Trophoblast cell (in vitro differentiated cells and primary cell): ENCODE measurements at regions not wholly inside any gene's neighbourhood (a gene's known extent, or its start where the extent isn't known, plus 50 kb on each side); places are given as distances from the start of the nearest gene placed in this dataset.

Experiments
- DNase-seq, 2 donors: peaks; one replicate each; pipeline ENCODE4 v3.0.0-alpha.2; 2016
- H2AFZ ChIP-seq: 2 replicates; pipeline ENCODE4 v1.6.1; 2013; ENCODE audit warnings: low read length, moderate library complexity, mild to moderate bottlenecking; ENCODE audit not compliant: insufficient read depth, poor library complexity
- H2AK5ac ChIP-seq: 2 replicates; pipeline ENCODE4 v1.6.1; 2013; ENCODE audit warnings: mild to moderate bottlenecking, low read length
- H2BK120ac ChIP-seq: 2 replicates; pipeline ENCODE4 v1.6.1; 2013; ENCODE audit warnings: low read length, mild to moderate bottlenecking, moderate library complexity; ENCODE audit not compliant: insufficient read depth, poor library complexity
- H2BK12ac ChIP-seq: 2 replicates; pipeline ENCODE4 v1.6.1; 2013; ENCODE audit warnings: mild to moderate bottlenecking, low read length, moderate library complexity
- H2BK5ac ChIP-seq: 2 replicates; pipeline ENCODE4 v1.6.1; 2013; ENCODE audit warnings: low read length, low read depth, moderate library complexity, mild to moderate bottlenecking; ENCODE audit not compliant: poor library complexity
- H3K14ac ChIP-seq: 2 replicates; pipeline ENCODE4 v1.6.1; 2013; ENCODE audit warnings: mild to moderate bottlenecking, low read length
- H3K18ac ChIP-seq: 2 replicates; pipeline ENCODE4 v1.6.1; 2013; ENCODE audit warnings: mild to moderate bottlenecking, low read length
- H3K23ac ChIP-seq: 2 replicates; pipeline ENCODE4 v1.6.1; 2013; ENCODE audit warnings: low read length
- H3K27ac ChIP-seq: 2 replicates; pipeline ENCODE4 v1.5.1; 2013; ENCODE audit warnings: low read depth, mild to moderate bottlenecking, inconsistent platforms, low read length, moderate library complexity
- H3K27me3 ChIP-seq: 2 replicates; pipeline ENCODE4 v1.6.1; 2013; ENCODE audit warnings: inconsistent platforms, mild to moderate bottlenecking, low read length, moderate library complexity; ENCODE audit not compliant: insufficient read depth
- H3K36me3 ChIP-seq, 2 experiments: 1 replicate in 1 of 2; 2 replicates in 1 of 2; pipeline ENCODE4 v1.6.1; 2013; ENCODE audit warnings: low read length in 2 of 2, mild to moderate bottlenecking in 2 of 2, moderate library complexity in 1 of 2; ENCODE audit not compliant: insufficient read depth in 2 of 2, control insufficient read depth in 1 of 2
- H3K4ac ChIP-seq: 2 replicates; pipeline ENCODE4 v1.6.1; 2013; ENCODE audit warnings: low read depth, mild to moderate bottlenecking, low read length, moderate library complexity
- H3K4me1 ChIP-seq, 2 experiments: 1 replicate in 1 of 2; 2 replicates in 1 of 2; pipeline ENCODE4 v1.6.1; 2013; ENCODE audit warnings: low read length in 2 of 2, mild to moderate bottlenecking in 2 of 2, moderate library complexity in 1 of 2; ENCODE audit not compliant: insufficient read depth in 2 of 2, control insufficient read depth in 1 of 2
- H3K4me2 ChIP-seq: 2 replicates; pipeline ENCODE4 v1.6.1; 2013; ENCODE audit warnings: inconsistent platforms, mild to moderate bottlenecking, low read length, moderate library complexity
- H3K4me3 ChIP-seq: 2 replicates; pipeline ENCODE4 v1.5.1; 2013; ENCODE audit warnings: mild to moderate bottlenecking, low read depth, low read length, inconsistent platforms
- H3K79me1 ChIP-seq: one replicate; pipeline ENCODE4 v1.6.1; 2013; ENCODE audit warnings: low read length
- H3K79me2 ChIP-seq: 2 replicates; pipeline ENCODE4 v1.6.1; 2013; ENCODE audit warnings: low read length, mild to moderate bottlenecking; ENCODE audit not compliant: control insufficient read depth, insufficient read depth, poor library complexity
- H3K9ac ChIP-seq: 2 replicates; pipeline ENCODE4 v1.6.1; 2013; ENCODE audit warnings: mild to moderate bottlenecking, low read length
- H3K9me3 ChIP-seq: 2 replicates; pipeline ENCODE4 v1.6.1; 2013; ENCODE audit warnings: low read depth, mild to moderate bottlenecking, control low read depth, inconsistent platforms, low read length; ENCODE audit not compliant: insufficient read depth
- H4K12ac ChIP-seq: 2 replicates; pipeline ENCODE4 v1.6.1; 2013; ENCODE audit warnings: low read depth, mild to moderate bottlenecking, low read length, moderate library complexity
- H4K8ac ChIP-seq: 2 replicates; pipeline ENCODE4 v1.6.1; 2013; ENCODE audit warnings: low read depth, mild to moderate bottlenecking, low read length, moderate library complexity
- H4K91ac ChIP-seq: one replicate; pipeline ENCODE4 v1.6.1; 2013; ENCODE audit warnings: low read depth, mild to moderate bottlenecking, low read length, moderate library complexity
- WGBS: extraction: QIAGEN DNeasy Blood & Tissue Kit; methylation state at CpG from one replicate; pipeline ENCODE4 v1.1.7; 2013; ENCODE audit warnings: missing lambda C conversion rate; ENCODE audit not compliant: insufficient read length, insufficient coverage; ENCODE audit errors: extremely low coverage; 5-methylcytosine and 5-hydroxymethylcytosine counted together

GRCh38 chr11:101182467-101182866 is 52.9 kb upstream of the PGR start:
- no CpG with 5 or more reads among the region's 1 CpG for WGBS
- Histone ChIP-seq H3K23ac (no peak overlapping the region), H2BK12ac (no peak overlapping the region), H3K4me3 (no peak overlapping the region), H4K91ac (no peak overlapping the region), H3K27me3 (no peaks in the 10 kb centered on the region), H3K9ac (no peak overlapping the region), H2AFZ (no peak overlapping the region), H4K8ac (no peak overlapping the region), H3K14ac (no peak overlapping the region), H3K4me2 (no peak overlapping the region), H3K36me3 (no peaks in the 10 kb centered on the region), H3K79me2 (no peaks in the 10 kb centered on the region), H3K27ac (no peak overlapping the region), H4K12ac (no peak overlapping the region), H3K9me3 (no peaks in the 10 kb centered on the region), H3K79me1 (no peaks in the 10 kb centered on the region), H2AK5ac (no peak overlapping the region), H3K4me1 (no peaks in the 10 kb centered on the region), H3K18ac (no peak overlapping the region), H2BK5ac (no peak overlapping the region), H3K4ac (no peak overlapping the region), H2BK120ac (no peak overlapping the region)
- DNase-seq, result no peak

GRCh38 chr11:101180481-101180880 is 50.9 kb upstream of the PGR start:
- Histone ChIP-seq H3K36me3 (no peaks in the 10 kb centered on the region), H3K4ac (no peak overlapping the region), H3K9ac (no peak overlapping the region), H4K12ac (no peak overlapping the region), H3K14ac (no peak overlapping the region), H3K79me2 (no peaks in the 10 kb centered on the region), H3K23ac (no peak overlapping the region), H2BK120ac (no peak overlapping the region), H4K91ac (no peak overlapping the region), H3K4me1 (no peaks in the 10 kb centered on the region), H4K8ac (no peak overlapping the region), H3K18ac (no peak overlapping the region), H3K27me3 (no peaks in the 10 kb centered on the region), H3K4me3 (no peak overlapping the region), H2AK5ac (no peak overlapping the region), H2BK12ac (no peak overlapping the region), H3K27ac (no peak overlapping the region), H3K9me3 (no peaks in the 10 kb centered on the region), H3K4me2 (no peak overlapping the region), H3K79me1 (no peaks in the 10 kb centered on the region), H2AFZ (no peak overlapping the region), H2BK5ac (no peak overlapping the region)
- no peak for DNase-seq
- WGBS, result no CpG with 5 or more reads among the region's 1 CpG
